ENCODE measurements at regions not wholly inside any gene's neighbourhood (a gene's known extent, or its start where the extent isn't known, plus 50 kb on each side); places are given as distances from the start of the nearest gene placed in this dataset.
"Not testable (repeated sequence)": the region's sequence is repeated elsewhere in the genome, so short reads cannot be mapped to it uniquely, and the experiment has no call there.

DNA sequence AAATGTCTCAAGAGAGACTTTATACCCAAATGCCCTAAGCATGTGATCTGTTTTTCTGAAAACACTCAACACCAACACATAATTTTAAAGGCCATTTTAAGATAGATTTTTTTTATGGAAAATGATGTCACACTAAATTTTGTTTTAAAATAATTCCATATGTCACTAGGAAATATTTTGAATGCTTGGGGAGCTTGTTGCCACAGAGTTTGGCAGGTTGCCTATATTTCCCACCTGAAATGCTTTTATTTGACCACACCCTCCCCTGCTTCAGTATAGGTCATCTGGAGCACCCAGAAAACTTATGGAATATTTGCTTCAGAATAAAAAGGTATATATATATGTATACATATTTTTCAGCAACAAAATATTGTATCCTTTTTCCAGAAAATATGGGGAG is 180.0 kb upstream of the ANK3 start:
- DNase-seq (ENCODE audit: low spot score) = no peak

- DNase-seq (ENCODE audit: low spot score) = no peak
Observed at GRCh38 chr10:60566096-60566495, 176.4 kb upstream of the ANK3 start.

DNA sequence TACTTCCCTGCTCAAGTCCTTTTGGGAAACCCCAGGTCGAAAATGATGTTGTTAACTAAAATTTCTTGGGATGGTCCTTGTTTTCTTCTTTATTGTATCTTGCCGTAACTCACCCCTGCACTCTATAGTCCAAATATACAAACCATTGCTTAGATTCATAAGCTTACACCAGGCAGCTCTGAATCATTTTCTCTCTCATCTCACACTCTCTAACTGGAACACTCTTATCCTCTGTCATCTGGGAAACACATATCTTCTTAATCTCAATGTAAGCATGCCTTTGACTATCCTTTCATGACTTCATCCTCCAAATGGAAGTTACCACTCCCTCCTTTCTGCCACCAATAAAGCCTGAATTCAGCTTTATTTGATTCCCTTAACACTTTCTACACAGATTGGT is 175.8 kb upstream of the ANK3 start:
- no peak for DNase-seq (ENCODE audit: low spot score)

GRCh38 chr10:60564475-60564874 is 174.8 kb upstream of the ANK3 start:
- DNase-seq (ENCODE audit: low spot score) = no peak

- no peak for DNase-seq (ENCODE audit: low spot score)
Observed at GRCh38 chr10:60560451-60560850, 170.8 kb upstream of the ANK3 start.

DNA sequence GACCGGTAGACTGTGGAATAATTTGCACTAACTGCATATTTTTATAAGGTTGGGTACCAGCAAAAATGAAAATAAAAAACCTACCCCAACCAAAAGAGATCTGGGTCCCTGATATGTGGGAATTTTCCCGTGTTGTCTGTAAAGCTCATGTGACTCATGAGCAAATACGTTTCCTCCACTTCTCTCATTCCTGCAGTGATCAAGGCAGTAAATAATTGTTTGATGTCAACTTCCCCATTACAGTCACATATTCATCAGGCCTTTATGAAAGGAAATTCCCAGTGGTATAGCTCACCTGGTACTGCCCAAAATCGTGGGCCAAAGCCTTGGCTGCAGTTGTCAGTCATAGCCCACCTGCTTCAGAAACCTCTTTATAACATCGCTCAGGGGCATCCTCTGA is 166.0 kb upstream of the ANK3 start:
- no peak for DNase-seq (ENCODE audit: low spot score)

DNA sequence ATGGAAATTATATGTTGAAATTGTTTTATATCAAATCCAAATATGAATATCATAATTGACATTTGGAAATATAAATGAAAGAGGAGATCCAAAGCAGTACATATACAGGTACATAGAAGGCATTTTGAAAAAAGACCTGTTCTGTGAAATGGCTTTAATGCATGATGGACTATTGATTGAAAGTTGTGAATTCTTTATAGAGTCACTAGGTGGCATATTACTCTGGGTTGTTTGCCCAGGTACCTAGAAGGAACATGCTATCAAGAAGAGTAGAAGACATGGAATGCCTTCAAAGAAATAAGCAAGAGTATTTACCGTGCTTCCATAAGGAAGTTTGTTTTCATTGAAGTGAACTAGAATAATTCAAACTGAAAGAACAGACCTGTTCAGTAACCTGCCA is 160.0 kb upstream of the ANK3 start:
- peak; percentile 1 for DNase-seq (ENCODE audit: low spot score)

- no peak for DNase-seq (ENCODE audit: low spot score)
Observed at GRCh38 chr10:60542657-60543056, 153.0 kb upstream of the ANK3 start.

GRCh38 chr10:60541451-60541850 is 151.8 kb upstream of the ANK3 start:
- DNase-seq (ENCODE audit: low spot score) = no peak

GRCh38 chr10:60537697-60538096 is 148.0 kb upstream of the ANK3 start:
- DNase-seq (ENCODE audit: low spot score) = no peak

DNA sequence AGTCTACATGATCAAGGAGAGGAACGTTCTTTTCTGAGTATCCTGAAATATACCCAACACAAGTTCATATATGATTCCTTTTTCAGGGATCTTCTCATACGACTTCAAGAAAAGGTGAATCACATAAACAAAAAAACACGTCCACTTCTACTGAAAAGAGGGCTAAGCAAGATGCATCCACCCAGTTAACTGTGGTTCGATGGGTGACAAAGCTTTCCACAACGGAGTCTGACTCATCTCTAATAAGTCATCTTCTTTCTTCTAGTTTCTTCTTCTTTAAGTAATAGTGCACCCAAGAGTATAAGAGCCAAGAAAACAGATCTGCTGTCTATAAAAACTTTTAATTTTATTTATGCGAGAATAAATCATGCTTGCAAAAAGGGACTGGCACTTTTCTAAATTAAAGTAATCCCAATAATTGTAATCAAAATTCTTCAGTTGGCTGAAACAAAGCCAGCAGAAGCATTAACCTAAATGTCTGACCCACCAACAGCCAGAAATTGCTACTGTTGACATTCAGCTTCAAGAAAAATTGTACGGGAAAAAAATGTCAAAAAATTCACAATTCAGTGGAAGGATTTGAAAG is 146.9 kb upstream of the ANK3 start:
- no peak for DNase-seq (ENCODE audit: low spot score)

DNA sequence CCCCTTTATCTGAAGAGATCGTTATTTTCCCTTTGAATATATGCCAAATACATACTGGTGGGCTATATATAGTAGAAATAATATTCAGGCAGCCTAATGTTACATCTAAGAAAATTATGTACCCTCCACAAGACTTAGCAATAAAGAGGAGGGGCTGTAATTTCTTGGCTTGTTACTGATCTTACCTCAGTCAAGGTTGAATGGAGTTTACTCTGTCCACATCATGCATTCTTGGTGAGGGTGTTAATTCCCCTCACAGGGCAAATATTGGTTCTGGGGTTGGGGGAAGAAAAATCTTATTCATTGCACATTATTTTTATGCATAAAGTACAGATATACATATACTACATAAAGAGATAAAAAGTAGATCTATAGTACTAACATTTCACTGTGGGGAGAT is 145.8 kb upstream of the ANK3 start:
- no peak for DNase-seq (ENCODE audit: low spot score)

GRCh38 chr10:60534761-60535389 is 145.2 kb upstream of the ANK3 start:
- DNase-seq (ENCODE audit: low spot score) = no peak

GRCh38 chr10:60532696-60533468 is 143.2 kb upstream of the ANK3 start:
- DNase-seq (ENCODE audit: low spot score) = no peak

GRCh38 chr10:60531006-60531405 is 141.3 kb upstream of the ANK3 start:
- no peak for DNase-seq (ENCODE audit: low spot score)

DNA sequence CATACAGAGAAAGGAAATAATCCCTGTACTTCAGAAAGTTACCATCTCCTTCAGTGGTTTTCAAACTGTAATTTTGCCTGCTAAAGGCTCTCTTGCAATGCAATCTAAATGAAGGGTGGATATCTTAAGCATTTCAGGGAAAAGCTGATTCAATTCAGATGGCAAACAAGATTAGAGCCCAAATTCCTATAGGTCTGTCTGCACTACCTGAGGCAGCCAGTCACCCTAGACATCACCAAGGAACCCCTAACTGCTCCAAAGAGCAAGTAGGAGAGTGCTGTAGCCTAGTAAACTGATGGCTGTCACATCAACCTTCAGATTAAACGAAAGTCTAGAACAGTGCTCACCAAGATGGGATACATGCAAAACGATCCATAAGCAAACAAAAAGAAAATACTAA is 138.0 kb upstream of the ANK3 start:
- no peak for DNase-seq (ENCODE audit: low spot score)

GRCh38 chr10:60525716-60526585 is 136.3 kb upstream of the ANK3 start:
- peak; percentile 32 for DNase-seq (ENCODE audit: low spot score)

GRCh38 chr10:60524541-60524940 is 134.9 kb upstream of the ANK3 start:
- no peak for DNase-seq (ENCODE audit: low spot score)

- DNase-seq (ENCODE audit: low spot score) = not testable (repeated sequence)
Observed at GRCh38 chr10:60523371-60523770, 133.7 kb upstream of the ANK3 start.

- DNase-seq (ENCODE audit: low spot score) = no peak
Observed at GRCh38 chr10:60522617-60523016, 132.9 kb upstream of the ANK3 start.

DNA sequence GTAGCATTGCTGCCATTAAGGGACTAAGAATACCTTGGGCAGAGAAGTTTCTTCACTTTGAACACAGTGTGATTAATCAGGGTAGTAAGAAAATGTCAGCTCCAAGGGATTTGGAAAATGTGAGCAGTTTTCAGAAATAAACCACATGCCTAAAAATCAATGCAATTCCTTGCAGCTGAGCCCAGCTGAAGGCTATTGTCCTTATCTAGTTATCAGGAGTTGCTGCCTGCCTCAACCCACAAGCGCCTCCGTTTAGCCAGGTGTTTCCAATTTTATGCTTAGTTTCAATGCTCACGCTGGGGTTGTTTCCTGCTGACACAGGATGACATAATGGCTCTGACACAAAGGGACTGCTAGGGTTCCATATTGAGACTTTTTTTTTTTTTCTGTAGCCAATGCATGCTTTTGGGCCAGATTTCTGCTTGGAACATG is 132.3 kb upstream of the ANK3 start:
- DNase-seq (ENCODE audit: low spot score) = no peak

- DNase-seq (ENCODE audit: low spot score) = no peak
Observed at GRCh38 chr10:60518745-60519144, 129.1 kb upstream of the ANK3 start.

GRCh38 chr10:60517805-60518204 is 128.1 kb upstream of the ANK3 start:
- DNase-seq (ENCODE audit: low spot score) = no peak
